Femur (tissue), 1 donor: ENCODE measurements at regions not wholly inside any gene's neighbourhood (a gene's known extent, or its start where the extent isn't known, plus 50 kb on each side); places are given as distances from the start of the nearest gene placed in this dataset.
"Not testable (repeated sequence)": the region's sequence is repeated elsewhere in the genome, so short reads cannot be mapped to it uniquely, and the experiment has no call there.

Experiments
- DNase-seq: peaks from one replicate; pipeline ENCODE4 v3.0.0-alpha.2; 2017

DNA sequence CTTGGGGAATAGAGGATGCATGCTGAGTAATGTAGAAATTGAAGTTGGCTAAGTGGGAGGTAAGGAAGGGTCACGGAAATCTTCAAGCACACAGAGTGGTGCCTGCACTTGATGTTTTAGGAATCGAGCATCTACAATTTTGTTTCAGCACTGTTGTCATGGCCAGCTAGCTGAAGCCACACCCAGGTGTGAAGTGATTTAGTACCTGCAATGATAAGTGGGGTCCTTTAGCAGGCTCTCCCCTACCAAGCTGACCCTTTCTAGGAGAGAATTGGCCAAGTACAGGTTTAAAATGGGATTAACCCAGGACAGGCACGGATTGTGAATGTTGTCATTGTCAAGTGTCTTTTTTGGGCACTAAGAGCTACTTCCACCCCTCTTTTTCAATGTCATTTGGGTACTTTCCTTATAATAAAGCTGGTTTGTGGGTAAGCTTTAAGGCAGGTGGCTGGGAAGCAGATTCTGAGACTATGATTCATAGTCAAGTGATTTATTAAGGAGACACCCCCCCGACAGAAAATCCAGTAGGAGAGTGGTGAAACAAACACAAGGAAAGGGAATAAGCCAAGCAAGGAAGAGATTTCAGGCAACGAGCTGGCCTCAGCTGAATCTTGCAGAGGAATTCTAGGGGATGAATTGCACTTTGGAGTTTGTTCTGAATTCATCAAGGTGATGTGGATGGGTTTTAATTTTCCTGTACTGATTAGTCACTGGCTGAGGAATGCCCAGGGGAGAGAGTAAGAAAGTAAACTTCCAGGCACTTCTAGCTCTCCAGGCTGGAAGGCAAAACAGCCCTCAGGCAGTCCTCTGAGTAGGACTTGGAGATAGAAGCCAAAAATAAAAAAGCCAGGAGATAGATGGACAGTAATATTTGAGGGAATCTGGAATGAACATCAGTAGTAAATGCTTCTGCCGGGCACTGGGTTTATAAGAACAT lies 1128.4 kb downstream of the SORCS3 start:
- no peak for DNase-seq

DNA sequence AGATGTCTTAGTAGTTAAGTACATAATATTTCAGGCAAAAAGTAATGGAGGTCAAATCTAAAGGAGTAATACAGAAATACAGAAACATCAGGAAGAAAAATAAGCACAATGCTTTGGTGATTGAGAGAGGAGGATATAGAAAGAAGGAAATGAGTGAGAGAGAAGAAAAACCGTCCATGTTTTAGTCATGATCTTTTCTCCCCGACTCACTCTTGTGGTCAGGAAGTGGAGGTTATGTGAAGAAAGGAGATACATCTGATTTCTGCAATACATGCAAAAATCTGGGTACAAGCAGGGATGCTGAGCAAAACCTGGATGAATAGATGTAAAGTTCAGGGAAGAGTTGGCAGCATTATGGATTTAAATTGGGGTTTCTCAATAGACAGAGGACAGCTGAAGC lies 1122.5 kb downstream of the SORCS3 start:
- DNase-seq: no peak

GRCh38 chr10:105761576-105762260 lies 1120.6 kb downstream of the SORCS3 start:
- no peak for DNase-seq

DNA sequence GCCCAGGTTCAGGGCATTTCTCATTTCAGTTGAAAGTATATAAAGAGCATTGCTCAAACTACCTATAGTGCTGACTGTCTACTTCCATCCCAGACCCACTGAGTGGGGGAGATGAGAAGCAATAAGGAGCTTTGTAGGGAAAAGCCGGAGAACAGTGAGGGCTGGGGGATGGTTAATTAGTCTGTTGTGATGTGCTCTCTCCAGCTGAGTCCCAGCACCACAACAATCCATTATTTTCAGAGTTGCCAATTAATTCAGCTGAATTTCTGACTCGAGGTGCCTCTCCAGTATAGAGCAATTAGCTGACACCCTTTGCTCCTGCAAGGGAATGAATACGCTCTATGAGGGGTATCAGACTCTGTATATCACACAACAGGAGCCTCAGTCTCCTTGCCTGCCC lies 1118.6 kb downstream of the SORCS3 start:
- DNase-seq: no peak

GRCh38 chr10:105758209-105758998 lies 1117.3 kb downstream of the SORCS3 start:
- DNase-seq: no peak

DNA sequence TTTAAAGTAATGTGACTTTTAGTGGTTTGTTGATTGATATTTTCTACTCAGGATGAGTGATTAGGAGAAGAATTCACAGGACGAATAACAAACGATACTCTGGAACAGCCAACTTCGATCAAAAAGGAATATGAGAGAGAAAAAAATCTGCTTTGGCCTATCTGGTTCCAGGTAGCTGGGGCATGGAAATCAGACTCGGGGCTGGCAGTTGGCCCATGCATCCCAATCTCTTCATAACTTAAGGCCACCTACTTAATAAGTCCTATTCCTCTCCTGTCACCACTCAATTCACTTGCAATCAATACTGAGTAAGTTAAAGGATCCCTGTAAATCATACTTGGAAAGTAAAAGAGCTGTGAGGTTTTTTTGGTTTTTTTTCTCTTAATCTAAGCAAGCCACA lies 1116.2 kb downstream of the SORCS3 start:
- DNase-seq: no peak

GRCh38 chr10:105756386-105756785 lies 1115.3 kb downstream of the SORCS3 start:
- DNase-seq: no peak

GRCh38 chr10:105751688-105752087 lies 1110.6 kb downstream of the SORCS3 start:
- DNase-seq: no peak

DNA sequence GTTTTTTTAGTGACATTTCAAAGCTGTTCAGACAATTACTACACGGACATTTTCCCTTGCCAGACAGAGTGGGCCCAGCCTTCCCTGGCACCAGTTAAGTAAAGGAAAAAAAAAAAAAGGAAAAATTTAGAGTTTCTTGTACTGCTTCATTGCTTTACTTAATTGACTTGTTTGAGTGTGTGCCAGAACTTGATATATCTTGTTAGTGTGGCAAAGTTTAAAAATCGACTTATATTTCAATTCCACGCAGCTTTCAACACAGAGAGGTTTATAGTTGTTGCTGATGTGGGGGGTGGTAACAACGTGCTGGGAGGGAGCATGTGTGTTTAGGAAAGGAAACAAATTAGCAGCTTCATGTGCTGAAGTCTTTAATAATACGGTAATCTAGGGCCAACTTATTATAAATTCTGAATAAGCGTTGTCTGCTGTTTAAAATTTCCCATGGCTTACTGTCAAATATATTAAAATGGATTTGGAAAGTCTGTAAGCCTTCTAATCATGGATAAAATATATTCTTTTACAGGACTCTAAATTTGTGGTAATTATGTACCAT lies 1104.6 kb downstream of the SORCS3 start:
- DNase-seq: no peak

- no peak for DNase-seq
These were observed 1102.4 kb downstream of the SORCS3 start for GRCh38 chr10:105743343-105744056.

DNA sequence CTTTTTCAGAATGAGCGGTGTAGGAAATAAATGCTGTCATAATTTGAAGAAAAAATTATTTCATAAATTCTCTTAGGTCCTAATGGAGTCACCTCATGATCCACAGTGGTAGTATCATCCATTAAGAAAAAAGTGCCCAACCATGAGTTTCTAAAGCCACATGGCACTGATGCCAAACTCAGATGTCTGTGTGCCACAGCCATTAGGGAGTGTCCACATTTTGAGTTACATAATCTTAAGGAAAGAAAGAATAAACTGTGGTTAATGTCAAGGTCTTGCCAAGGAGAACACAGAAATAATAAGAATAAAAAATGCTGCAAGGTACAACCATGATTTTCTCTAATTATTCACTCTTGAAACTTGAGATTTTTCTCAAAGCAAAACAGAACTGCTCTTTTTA lies 1101.8 kb downstream of the SORCS3 start:
- DNase-seq: no peak

GRCh38 chr10:105742184-105742583 lies 1101.1 kb downstream of the SORCS3 start:
- no peak for DNase-seq

DNA sequence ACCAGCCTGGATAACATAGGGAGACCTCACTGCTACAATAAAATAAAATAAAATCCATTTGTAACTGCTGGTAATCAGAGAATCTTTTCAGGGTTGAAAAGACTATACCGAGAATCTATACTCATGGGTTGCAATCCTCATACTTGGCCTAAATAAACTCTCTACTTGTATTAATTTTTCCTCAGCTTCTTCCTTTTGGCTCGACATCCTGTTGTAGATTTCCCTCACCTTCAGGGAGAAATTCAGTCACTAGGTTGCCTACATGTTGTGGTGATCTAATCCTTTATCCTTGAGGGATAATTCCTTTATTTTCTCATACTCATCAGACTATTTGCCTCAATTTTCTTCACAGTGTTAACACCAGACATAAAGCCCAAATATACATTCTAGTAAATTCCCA lies 1093.4 kb downstream of the SORCS3 start:
- DNase-seq: no peak

DNA sequence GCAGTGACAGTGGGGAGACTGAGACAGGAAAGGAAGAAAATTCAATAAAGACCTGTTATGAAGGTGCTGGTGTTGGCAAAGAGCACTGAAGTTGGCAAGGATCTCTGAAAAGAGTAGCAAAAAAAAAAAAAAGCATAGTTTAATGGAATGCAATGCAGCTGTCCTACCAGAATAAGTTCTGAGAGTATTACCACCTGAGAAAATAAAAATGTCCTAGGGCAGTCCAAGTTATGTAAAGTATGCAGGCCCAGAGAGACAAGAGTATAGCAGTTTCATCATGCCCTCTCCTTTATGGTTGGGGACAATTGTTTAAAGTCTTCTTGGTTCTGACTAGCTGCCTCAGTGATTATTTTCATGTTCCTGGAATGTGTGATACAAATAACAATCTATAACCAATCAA lies 1092.8 kb downstream of the SORCS3 start:
- no peak for DNase-seq

- no peak for DNase-seq
These were observed 1088.3 kb downstream of the SORCS3 start for GRCh38 chr10:105729428-105729827.

GRCh38 chr10:105727586-105727985 lies 1086.5 kb downstream of the SORCS3 start:
- not testable (repeated sequence) for DNase-seq

- DNase-seq: no peak
These were observed 1086.0 kb downstream of the SORCS3 start for GRCh38 chr10:105727131-105727530.

DNA sequence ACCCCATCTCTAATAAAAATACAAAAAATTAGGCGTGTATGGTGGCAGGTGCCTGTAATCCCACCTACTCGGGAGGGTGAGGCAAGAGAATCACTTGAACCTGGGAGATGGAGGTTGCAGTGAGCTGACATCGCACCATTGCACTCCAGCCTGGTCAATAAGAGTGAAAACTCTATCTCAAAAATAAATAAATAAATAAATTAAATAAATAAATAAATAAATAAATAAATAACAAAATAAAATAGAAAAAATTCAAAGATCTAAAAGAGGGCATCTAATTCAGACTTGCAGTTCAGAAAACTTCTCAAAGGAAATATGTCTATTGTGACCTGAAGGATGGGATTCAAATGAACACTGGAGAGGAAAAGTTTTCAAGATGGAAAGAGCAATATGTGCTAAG lies 1085.1 kb downstream of the SORCS3 start:
- no peak for DNase-seq

GRCh38 chr10:105725007-105725406 lies 1083.9 kb downstream of the SORCS3 start:
- no peak for DNase-seq

DNA sequence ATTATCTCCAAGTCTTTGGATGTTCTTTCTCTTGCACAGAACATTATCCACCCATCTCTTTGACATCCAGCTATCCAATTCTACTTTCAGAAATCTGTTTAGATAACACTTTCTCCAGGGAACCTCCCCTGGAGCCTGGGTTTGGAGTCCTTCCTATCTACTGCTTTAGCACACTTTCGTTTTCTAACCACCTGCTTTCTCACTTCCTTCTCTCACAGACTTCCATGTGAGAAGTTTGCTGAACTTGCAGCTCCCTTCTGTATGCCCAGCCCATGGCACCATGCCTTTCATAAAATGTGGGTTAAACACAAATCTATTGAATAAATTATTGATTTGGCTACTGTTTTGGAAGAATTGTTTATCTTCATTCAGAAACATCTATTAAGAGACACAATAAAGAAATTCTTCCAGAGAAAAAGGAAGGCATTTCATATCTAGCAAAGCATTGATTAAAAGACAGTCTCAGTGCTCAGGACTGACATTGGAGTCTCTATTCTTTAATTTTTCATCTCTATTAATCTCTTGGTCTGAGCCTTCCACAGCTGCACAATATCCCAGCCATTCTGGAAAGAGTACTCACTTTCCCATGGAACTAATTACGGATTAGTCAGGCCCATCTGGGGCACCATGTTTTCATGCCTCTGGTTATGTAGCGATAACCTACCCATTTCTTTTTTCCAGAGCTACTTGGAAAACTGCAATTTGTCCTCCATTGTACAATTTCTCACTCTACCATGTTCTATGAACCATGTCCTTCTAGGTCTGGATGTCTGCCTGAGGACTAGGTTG lies 1077.3 kb downstream of the SORCS3 start:
- no peak for DNase-seq

GRCh38 chr10:105714728-105715127 lies 1073.6 kb downstream of the SORCS3 start:
- no peak for DNase-seq

DNA sequence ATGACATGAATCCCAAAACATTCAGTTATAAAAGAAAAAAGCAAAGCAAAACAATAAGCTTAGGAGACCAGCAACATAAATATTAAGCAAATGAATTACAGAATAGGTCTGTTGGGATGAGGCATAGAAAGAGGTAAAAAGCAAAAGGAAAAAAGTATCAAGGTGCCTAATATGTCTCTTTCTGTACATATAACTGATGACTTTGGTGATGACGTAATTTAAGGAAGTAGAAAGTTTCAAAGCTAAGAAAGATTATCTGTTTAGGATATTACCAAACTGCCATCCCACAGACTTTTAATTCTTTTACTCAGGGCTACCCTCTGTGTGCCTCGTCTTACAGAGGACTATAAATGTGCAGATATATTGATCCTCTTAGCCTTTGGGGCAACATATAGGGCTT lies 1066.5 kb downstream of the SORCS3 start:
- DNase-seq: no peak
